Common myeloid progenitor, CD34-positive (primary cell): ENCODE measurements at regions not wholly inside any gene's neighbourhood (a gene's known extent, or its start where the extent isn't known, plus 50 kb on each side); places are given as distances from the start of the nearest gene placed in this dataset.

Experiments
- CTCF ChIA-PET: fragments of 350-600 bp; sonication (Branson Sonifier 250); formaldehyde crosslinking; loops from one replicate; lab custom pipeline; 2021; ENCODE audit warnings: antibody characterized with exemption; lab: Charles Lee
- POLR2A ChIA-PET: fragments of 350-600 bp; sonication (Branson Sonifier 250); formaldehyde crosslinking; loops from one replicate; lab custom pipeline; 2021; ENCODE audit warnings: antibody characterized with exemption; lab: Charles Lee
- DNase-seq, 3 donors: peaks; one replicate each; pipeline versions ENCODE4 v3.0.0 to v3.0.0-alpha.2; 2013
- H3K27ac ChIP-seq, 2 experiments: 1 replicate in 1 of 2; 2 replicates in 1 of 2; pipeline ENCODE4 v1.7.0; 2013; ENCODE audit warnings: inconsistent platforms in 2 of 2, low read length in 2 of 2, mild to moderate bottlenecking in 2 of 2, low read depth in 1 of 2, moderate library complexity in 1 of 2; ENCODE audit not compliant: severe bottlenecking in 2 of 2, insufficient read depth in 1 of 2, poor library complexity in 1 of 2
- H3K27me3 ChIP-seq, 5 experiments: replicated peaks in 2 of 5; 1 replicate in 3 of 5; 2 replicates in 2 of 5; pipeline versions ENCODE4 v1.6.1 to v1.7.0; 2013; ENCODE audit warnings: low read length in 4 of 5, mild to moderate bottlenecking in 2 of 5, moderate library complexity in 2 of 5, inconsistent platforms in 1 of 5; ENCODE audit not compliant: insufficient read depth in 5 of 5, control insufficient read depth in 4 of 5
- H3K36me3 ChIP-seq, 4 experiments: 1 replicate in 2 of 4; 2 replicates in 2 of 4; pipeline versions ENCODE4 v1.6.1 to v1.7.0; 2013; ENCODE audit warnings: low read length in 3 of 4, control low read depth in 1 of 4, mild to moderate bottlenecking in 1 of 4; ENCODE audit not compliant: control insufficient read depth in 4 of 4, insufficient read depth in 4 of 4
- H3K4me1 ChIP-seq, 4 experiments: 1 replicate in 3 of 4; 2 replicates in 1 of 4; pipeline versions ENCODE4 v1.6.1 to v1.7.1; 2013; ENCODE audit warnings: low read length in 3 of 4, mild to moderate bottlenecking in 3 of 4, control low read depth in 1 of 4, inconsistent platforms in 1 of 4, moderate library complexity in 1 of 4; ENCODE audit not compliant: control insufficient read depth in 4 of 4, insufficient read depth in 4 of 4; ENCODE audit errors: control extremely low read depth in 1 of 4
- H3K4me3 ChIP-seq, 7 experiments: 1 replicate in 4 of 7; 2 replicates in 3 of 7; pipeline versions ENCODE4 v1.5.1 to v1.7.0; 2013; ENCODE audit warnings: mild to moderate bottlenecking in 7 of 7, low read length in 6 of 7, moderate library complexity in 6 of 7, inconsistent platforms in 2 of 7, low read depth in 2 of 7, control low read depth in 1 of 7; ENCODE audit not compliant: insufficient read depth in 4 of 7, control insufficient read depth in 1 of 7; ENCODE audit errors: extremely low read depth in 1 of 7
- H3K9me3 ChIP-seq, 5 experiments: 1 replicate in 4 of 5; 2 replicates in 1 of 5; pipeline versions ENCODE4 v1.6.1 to v1.7.1; 2013; ENCODE audit warnings: low read length in 4 of 5, mild to moderate bottlenecking in 2 of 5, inconsistent platforms in 1 of 5, low read depth in 1 of 5, moderate library complexity in 1 of 5; ENCODE audit not compliant: control insufficient read depth in 4 of 5, insufficient read depth in 2 of 5; ENCODE audit errors: control extremely low read depth in 1 of 5
- WGBS: methylation state at CpG from one replicate; pipeline ENCODE4 v1.1.5; 2013; ENCODE audit not compliant: insufficient coverage; 5-methylcytosine and 5-hydroxymethylcytosine counted together

DNA sequence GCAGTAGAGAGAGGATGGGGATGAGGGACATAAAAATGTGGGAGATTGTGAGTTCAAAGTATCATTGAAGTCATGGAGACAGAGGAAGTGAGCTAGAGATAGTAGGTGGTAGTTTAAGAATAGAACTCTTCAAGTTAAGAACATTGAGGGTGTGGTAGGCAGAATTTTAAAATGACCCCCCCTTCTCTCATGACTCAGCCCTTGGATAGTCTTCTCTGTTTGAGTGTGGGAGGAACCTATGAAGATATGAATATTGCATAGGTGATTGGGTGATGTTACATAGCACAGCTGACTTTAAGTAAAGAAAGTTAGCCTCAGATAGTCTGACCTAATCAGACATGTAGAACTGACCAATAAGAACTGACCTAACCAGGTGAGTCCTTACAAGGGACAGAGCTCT lies 418.6 kb downstream of the FOXO1 start:
- no peaks in the 10 kb centered on the region for H3K36me3 ChIP-seq
- H3K4me3 ChIP-seq, result no peak overlapping the region
- DNase-seq, result no peak
- H3K4me1 ChIP-seq, result peaks cover 0 to 5% (median 2%) of the 10 kb centered on the region in 4 experiments
- ChIA-PET POLR2A (no interaction called here), CTCF (interaction anchor here (1.0 kb wide), 1 partner anchor 10 kb away, joined by 4 read pairs; no protein-coding TSS in a partner anchor)
- no peak overlapping the region for H3K27ac ChIP-seq
- H3K9me3 ChIP-seq, result peaks cover 0 to 9% (median 0%) of the 10 kb centered on the region in 5 experiments
- no peaks in the 10 kb centered on the region for H3K27me3 ChIP-seq

DNA sequence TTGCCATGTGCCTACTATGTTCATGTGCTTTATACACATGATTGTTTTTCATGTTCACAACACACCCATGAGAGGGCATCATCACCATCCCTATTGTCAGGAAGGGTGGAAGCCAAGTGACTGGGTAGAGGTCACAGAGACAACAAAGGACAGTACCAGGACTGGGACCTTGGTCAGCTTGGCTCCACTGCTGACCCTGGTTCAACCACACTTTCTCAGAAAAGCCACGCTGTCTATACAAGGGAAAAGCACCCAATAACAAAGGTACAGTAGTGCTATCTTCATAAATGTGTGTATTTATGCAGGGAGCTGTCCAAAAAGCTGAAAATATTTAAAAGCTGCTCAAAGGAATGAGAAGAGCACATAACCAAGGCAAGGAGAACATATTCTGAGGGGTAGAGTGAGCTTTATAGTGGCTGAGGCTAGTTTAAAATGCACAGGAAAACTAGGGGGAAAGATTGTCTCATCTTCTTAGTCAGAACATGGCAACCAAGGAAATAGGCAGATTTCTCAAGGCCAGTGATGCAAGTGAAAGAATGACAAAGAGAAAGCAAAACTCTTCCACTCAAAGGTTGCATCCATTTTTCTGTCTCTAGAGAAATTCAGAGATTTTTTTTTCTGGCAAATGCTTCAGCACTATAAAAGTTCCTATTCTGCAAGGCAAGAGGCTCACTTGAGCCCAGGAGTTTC lies 415.0 kb downstream of the FOXO1 start:
- Histone ChIP-seq H3K4me3 (no peak overlapping the region), H3K9me3 (peaks cover 0 to 9% (median 0%) of the 10 kb centered on the region in 5 experiments), H3K27me3 (no peaks in the 10 kb centered on the region), H3K36me3 (no peaks in the 10 kb centered on the region), H3K27ac (no peak overlapping the region), H3K4me1 (peaks cover 0 to 5% (median 2%) of the 10 kb centered on the region in 4 experiments)
- no peak for DNase-seq
- 88% methylated on average over 1 of the region's 1 CpG for WGBS
- ChIA-PET CTCF (no interaction called here), POLR2A (no interaction called here)

DNA sequence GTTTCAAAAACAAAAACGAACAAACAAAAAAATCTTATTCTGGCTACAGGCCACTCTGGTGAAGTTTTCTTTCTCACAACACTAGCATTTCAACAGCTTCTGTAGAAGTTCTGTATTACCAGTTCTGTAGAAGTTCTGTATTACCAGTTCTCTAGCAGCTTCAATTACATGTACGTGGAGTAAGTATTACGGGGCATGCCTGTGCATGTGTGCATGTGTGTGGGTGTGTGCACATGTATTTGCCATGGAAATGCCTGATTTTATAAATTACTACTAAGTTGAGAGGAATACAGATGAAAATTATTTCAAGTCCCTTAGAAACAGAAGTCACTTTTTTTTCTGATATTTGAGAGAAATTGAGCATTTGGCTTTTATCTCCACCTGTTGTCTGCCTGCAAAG lies 414.2 kb downstream of the FOXO1 start:
- Histone ChIP-seq H3K27ac (no peak overlapping the region), H3K4me3 (no peak overlapping the region), H3K36me3 (no peaks in the 10 kb centered on the region), H3K27me3 (no peaks in the 10 kb centered on the region), H3K9me3 (peaks cover 0 to 9% (median 0%) of the 10 kb centered on the region in 5 experiments), H3K4me1 (peaks cover 0 to 5% (median 2%) of the 10 kb centered on the region in 4 experiments)
- POLR2A ChIA-PET, result no interaction called here
- 100% methylated on average over 1 of the region's 3 CpGs for WGBS
- no peak for DNase-seq
- CTCF ChIA-PET, result no interaction called here

DNA sequence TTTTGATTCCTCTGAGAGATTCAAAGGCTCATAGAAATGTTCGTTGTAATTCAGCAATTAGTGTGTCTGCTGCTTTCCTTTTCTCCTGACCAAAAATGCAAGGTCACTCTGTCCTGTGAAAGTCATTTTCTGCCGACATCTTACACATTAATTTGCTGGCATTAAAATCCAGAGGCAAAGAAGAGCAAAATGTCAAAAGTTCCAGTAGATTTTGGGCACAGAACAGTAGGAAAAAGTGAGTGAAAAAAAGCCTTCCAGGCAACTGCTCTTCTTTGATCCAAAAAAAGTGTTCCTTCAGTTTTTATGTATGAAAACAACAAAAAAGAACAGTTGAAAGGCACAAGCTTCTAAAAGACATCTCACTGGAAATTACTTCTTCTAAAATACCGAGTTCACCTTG lies 413.8 kb downstream of the FOXO1 start:
- H3K4me1 ChIP-seq, result peaks cover 0 to 5% (median 2%) of the 10 kb centered on the region in 4 experiments
- no peaks in the 10 kb centered on the region for H3K36me3 ChIP-seq
- H3K27me3 ChIP-seq, result no peaks in the 10 kb centered on the region
- no peak overlapping the region for H3K27ac ChIP-seq
- DNase-seq, result peak in 2 of 3 donors; percentile 24 to 26
- H3K9me3 ChIP-seq, result peaks cover 0 to 9% (median 0%) of the 10 kb centered on the region in 5 experiments
- WGBS, result 40% methylated on average over 3 of the region's 3 CpGs
- ChIA-PET POLR2A (no interaction called here), CTCF (no interaction called here)
- no peak overlapping the region for H3K4me3 ChIP-seq

DNA sequence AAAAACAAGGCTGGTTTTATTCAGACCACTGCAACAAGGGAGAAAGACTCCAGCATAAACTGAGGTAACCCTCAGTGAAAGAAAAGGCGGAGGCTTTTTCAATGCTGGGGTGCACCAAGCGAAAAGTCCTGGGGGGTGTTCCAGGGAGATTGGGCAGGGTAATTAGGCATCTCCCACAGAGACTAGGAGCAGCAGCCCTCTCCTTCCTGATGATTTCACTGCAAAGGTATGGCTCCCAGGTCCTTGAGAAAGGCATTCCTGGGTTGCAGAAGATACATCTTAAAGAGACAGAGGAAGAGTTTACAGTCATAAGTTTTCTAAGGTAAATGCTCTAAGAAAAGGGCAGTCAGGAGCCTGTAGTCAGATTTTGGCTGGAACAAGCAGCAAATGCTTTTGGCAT lies 412.0 kb downstream of the FOXO1 start:
- POLR2A ChIA-PET, result interaction anchor here (0.5 kb wide), 1 partner anchor 435 kb away, joined by 5 read pairs; no protein-coding TSS in a partner anchor
- no peak overlapping the region for H3K27ac ChIP-seq
- WGBS, result 94% methylated on average over 2 of the region's 2 CpGs
- H3K9me3 ChIP-seq, result peaks cover 0 to 4% (median 0%) of the 10 kb centered on the region in 5 experiments
- no peaks in the 10 kb centered on the region for H3K36me3 ChIP-seq
- H3K4me3 ChIP-seq, result no peak overlapping the region
- H3K27me3 ChIP-seq, result no peaks in the 10 kb centered on the region
- H3K4me1 ChIP-seq, result peaks cover 0 to 5% (median 2%) of the 10 kb centered on the region in 4 experiments
- CTCF ChIA-PET, result interaction anchor here (1.2 kb wide), 1 partner anchor 10 kb away, joined by 3 read pairs; no protein-coding TSS in a partner anchor
- no peak for DNase-seq

DNA sequence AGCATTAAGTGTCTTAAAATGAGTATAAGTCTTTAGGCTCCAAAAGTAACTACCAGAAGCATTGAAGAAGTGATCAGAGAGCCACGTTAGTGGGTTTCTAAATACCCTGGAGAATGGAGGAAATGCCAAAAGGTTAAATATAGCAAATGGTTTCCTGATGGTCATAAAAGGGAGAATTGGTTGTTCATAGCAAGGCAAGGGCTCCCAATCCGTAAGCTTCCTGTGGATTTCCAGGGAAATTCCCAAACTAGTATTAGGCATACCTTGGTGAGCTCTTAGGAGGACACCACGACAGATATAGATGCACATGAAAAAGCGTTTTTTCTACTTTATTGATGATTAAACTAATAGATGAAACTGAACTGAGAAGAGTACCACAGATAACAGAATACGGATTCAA lies 410.9 kb downstream of the FOXO1 start:
- H3K27ac ChIP-seq, result no peak overlapping the region
- ChIA-PET CTCF (no interaction called here), POLR2A (no interaction called here)
- no peaks in the 10 kb centered on the region for H3K27me3 ChIP-seq
- 52% methylated on average over 3 of the region's 5 CpGs for WGBS
- peaks cover 0 to 5% (median 2%) of the 10 kb centered on the region in 4 experiments for H3K4me1 ChIP-seq
- no peak overlapping the region for H3K4me3 ChIP-seq
- DNase-seq, result no peak
- peaks cover 0 to 2% (median 0%) of the 10 kb centered on the region in 5 experiments for H3K9me3 ChIP-seq
- H3K36me3 ChIP-seq, result no peaks in the 10 kb centered on the region

DNA sequence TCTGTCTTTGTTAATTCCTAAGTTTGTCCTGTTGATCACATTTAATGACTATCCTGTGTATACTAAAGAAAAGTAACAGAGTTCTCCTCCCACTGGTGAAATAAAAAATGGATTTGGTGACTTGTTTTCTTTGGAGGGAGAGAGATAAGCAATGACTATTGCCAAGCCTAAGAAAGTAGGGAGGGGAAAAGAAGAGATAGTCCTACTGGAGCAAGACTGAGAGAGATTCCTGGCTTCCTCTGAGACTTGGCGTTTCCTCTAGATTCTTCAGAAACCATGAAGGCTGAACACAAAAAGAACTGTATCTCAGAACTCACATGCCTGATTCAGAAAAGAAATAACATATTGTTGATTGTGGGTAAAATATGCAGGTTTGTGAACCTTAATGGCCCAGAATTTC lies 406.5 kb downstream of the FOXO1 start:
- WGBS, result no CpG with 5 or more reads among the region's 1 CpG
- H3K27ac ChIP-seq, result no peak overlapping the region
- DNase-seq, result no peak
- ChIA-PET POLR2A (no interaction called here), CTCF (interaction anchor here (1.0 kb wide), 1 partner anchor 11 kb away, joined by 3 read pairs; no protein-coding TSS in a partner anchor)
- H3K4me1 ChIP-seq, result no peaks in the 10 kb centered on the region
- no peak overlapping the region for H3K4me3 ChIP-seq
- H3K27me3 ChIP-seq, result no peaks in the 10 kb centered on the region
- H3K9me3 ChIP-seq, result peaks cover 0 to 2% (median 0%) of the 10 kb centered on the region in 5 experiments
- no peaks in the 10 kb centered on the region for H3K36me3 ChIP-seq
